ENCODE measurements at regions not wholly inside any gene's neighbourhood (a gene's known extent, or its start where the extent isn't known, plus 50 kb on each side); places are given as distances from the start of the nearest gene placed in this dataset.

GRCh38 chr7:82616059-82616728 is 172.6 kb upstream of the CACNA2D1 start:
- no peak for DNase-seq (ENCODE audit: low read depth)
- no peak overlapping the region for H3K4me3 ChIP-seq (ENCODE audit: low read depth, low read length)
- TF ChIP-seq, protein P1, sequence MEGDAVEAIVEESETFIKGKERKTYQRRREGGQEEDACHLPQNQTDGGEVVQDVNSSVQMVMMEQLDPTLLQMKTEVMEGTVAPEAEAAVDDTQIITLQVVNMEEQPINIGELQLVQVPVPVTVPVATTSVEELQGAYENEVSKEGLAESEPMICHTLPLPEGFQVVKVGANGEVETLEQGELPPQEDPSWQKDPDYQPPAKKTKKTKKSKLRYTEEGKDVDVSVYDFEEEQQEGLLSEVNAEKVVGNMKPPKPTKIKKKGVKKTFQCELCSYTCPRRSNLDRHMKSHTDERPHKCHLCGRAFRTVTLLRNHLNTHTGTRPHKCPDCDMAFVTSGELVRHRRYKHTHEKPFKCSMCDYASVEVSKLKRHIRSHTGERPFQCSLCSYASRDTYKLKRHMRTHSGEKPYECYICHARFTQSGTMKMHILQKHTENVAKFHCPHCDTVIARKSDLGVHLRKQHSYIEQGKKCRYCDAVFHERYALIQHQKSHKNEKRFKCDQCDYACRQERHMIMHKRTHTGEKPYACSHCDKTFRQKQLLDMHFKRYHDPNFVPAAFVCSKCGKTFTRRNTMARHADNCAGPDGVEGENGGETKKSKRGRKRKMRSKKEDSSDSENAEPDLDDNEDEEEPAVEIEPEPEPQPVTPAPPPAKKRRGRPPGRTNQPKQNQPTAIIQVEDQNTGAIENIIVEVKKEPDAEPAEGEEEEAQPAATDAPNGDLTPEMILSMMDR (IDR thresholded peaks at IDR 0.05; ENCODE audit: insufficient read depth, low read length): no peak

GRCh38 chr7:82615527-82615926 is 171.9 kb upstream of the CACNA2D1 start:
- DNase-seq (ENCODE audit: low read depth): no peak
- H3K4me3 ChIP-seq (ENCODE audit: low read depth, low read length): no peak overlapping the region
- TF ChIP-seq, protein P1 (IDR thresholded peaks at IDR 0.05; ENCODE audit: insufficient read depth, low read length): no peak

- no peak for DNase-seq (ENCODE audit: low read depth)
- TF ChIP-seq, protein P1 (IDR thresholded peaks at IDR 0.05; ENCODE audit: insufficient read depth, low read length): no peak
- no peak overlapping the region for H3K4me3 ChIP-seq (ENCODE audit: low read depth, low read length)
Observed at GRCh38 chr7:82609746-82610145, 166.2 kb upstream of the CACNA2D1 start.

DNA sequence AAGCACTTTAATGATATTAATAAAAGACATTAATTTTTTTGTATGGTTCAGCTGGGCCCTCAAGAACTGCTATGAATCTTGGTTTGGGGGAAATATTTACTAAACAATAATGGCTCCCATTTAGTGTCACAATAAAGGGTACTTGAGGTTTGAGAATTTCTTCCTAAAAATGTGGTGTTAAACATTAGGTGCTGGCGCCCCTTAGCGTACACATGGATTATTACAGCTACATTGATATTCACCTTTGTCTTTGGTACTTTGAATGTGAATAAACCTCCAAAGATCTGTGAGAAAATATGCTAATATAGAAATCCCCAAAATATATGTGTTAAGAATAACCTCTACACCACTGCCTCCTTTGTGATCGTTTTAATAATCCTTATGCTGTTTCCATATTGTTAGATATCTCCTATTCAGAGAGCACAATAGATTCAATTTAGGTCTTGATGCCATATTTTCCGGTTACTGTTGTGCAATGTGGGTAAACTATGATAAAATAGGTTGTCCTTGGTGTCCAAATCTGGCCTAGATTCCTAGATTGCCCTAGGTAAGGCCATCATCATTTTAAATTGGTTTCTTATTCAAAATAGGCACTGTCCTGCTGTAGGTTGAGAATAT is 161.8 kb upstream of the CACNA2D1 start:
- TF ChIP-seq, protein P1 (IDR thresholded peaks at IDR 0.05; ENCODE audit: insufficient read depth, low read length): peak; percentile 75
- peak; percentile 67 for DNase-seq (ENCODE audit: low read depth)
- no peak overlapping the region for H3K4me3 ChIP-seq (ENCODE audit: low read depth, low read length)

GRCh38 chr7:82602066-82602465 is 158.5 kb upstream of the CACNA2D1 start:
- no peak overlapping the region for H3K4me3 ChIP-seq (ENCODE audit: low read depth, low read length)
- DNase-seq (ENCODE audit: low read depth): no peak
- TF ChIP-seq, protein P1 (IDR thresholded peaks at IDR 0.05; ENCODE audit: insufficient read depth, low read length): no peak

GRCh38 chr7:82600531-82600930 is 157.0 kb upstream of the CACNA2D1 start:
- no peak for DNase-seq (ENCODE audit: low read depth)
- no peak overlapping the region for H3K4me3 ChIP-seq (ENCODE audit: low read depth, low read length)
- TF ChIP-seq, protein P1 (IDR thresholded peaks at IDR 0.05; ENCODE audit: insufficient read depth, low read length): no peak
